GM21786 (cell line): ENCODE measurements at regions not wholly inside any gene's neighbourhood (a gene's known extent, or its start where the extent isn't known, plus 50 kb on each side); places are given as distances from the start of the nearest gene placed in this dataset.
"Not testable (repeated sequence)": the region's sequence is repeated elsewhere in the genome, so short reads cannot be mapped to it uniquely, and the experiment has no call there.

ENCODE experiments used
- ATAC-seq: cut with Tn5 transposase; IDR thresholded peaks from one replicate; pipeline ENCODE4 v1.9.1; 2021; ENCODE audit not compliant: unreplicated experiment

DNA sequence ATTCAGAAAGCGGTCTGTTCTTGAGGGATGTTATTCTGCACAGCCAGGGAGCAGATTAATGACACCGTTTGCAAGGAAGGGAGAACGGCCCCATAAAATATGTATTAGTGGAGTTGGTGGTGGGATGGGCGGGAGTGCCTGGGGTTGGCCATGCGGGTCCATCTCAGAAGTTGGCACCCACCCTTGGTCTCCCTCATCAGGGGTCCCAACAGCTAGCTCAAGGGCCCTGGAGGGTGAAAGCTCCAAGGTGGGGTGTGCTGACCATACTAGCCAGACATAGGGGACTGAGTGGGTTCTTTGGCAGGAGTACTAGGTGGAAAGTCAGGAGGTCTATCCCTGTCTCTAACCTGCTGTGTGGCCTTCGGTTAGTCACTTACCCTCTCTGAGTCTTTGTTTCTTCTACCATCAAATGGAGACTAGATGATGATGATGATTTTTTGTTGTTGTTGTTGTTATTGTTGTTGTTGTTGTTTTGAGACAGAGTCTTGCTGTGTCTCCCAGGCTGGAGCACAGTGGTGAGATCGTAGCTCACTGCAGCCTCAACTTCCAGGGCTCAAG is 83.2 kb upstream of the BRD7 start:
- no peak for ATAC-seq

DNA sequence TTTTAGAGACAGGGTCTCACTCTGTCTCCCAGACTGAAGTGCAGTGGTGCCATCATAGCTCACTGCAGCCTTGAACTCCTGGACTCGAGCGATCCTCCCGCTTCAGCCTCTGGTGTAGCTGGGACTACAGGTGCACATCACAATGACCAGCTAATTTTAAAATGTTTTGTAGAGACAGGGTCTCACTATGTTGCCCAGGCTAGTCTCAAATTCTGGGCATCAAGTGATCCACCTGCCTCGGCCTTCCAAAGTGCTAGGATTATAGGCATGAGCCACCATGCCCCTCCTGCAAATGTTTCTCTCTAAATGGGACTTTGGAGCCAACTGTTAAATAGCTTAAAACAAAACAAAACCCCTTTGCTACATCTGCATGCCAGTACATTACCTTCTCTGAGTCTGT is 82.2 kb upstream of the BRD7 start:
- no peak for ATAC-seq

DNA sequence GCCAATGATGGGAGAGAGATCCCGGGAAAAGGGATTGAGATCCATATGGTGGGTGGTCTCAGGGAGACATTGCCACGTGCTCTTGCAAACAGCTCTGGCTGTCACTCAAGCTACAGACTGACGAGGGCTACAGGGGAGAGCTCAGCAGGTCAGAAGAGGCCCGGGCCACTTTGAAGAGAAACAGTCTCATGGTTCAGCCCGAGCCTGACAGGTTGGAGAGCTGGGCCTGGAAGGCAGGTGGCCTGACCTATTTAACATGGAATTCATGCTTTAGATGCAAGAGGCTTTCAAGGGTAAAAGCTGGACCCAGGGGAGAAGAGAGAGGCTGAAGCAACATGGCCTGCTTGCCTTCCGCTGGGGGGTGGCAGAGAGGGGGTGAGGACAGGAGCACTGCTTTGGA is 81.0 kb upstream of the BRD7 start:
- ATAC-seq = no peak

DNA sequence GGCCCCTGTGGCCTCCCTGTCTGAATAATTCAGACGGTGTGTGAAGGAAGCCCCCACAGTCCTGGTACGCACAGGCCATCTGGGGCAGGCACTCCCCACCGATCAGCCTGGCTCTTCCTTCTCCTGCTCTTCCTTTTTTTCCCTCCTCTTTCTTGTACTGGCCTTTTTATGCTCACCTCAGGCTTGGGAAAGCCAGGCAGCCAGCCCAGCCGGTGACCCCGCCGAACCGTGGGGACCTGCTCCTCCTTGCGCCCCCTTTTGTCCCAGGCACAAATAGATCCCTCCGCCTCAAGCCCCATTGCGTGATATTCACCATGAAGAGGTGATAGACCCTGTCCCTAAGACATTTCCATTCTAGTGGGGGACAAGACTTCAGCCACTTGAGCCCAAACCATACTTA is 80.2 kb upstream of the BRD7 start:
- no peak for ATAC-seq

DNA sequence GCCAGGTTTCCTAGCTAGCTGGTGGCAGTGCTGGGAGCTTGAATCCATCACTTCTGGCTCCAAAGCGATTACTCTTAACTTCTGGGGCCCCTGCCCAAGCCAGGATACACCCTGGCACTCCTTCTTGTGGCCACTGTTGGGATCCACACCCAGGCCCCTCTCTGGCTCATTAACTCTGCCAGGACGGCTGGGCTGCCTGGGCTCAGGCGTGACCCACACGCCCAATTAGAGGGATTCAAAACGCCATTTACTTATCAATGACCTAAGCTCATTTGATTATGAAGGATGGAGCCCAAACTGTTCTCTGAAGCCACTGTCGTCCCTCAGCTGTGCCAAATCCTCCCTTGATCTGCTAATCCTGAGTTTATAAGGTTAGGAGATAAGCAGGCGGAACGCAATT is 79.7 kb upstream of the BRD7 start:
- ATAC-seq = no peak

DNA sequence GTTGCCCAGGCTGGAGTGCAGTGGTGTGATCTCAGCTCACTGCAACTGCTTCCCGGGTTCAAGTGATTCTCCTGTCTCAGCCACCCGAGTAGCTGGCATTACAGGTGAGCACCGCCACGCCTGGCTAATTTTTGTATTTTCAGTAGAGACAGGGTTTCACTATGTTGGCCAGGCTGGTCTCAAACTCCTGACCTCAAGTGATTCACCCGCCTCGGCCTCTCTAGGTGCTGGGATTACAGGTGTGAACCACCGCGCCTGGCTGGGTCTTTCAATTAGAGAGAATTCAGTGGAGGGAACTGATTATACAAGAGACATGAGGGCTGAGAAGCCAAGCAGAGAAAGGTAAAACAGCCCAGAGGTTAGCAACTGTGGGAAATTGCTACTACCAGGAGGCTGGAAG is 78.6 kb upstream of the BRD7 start:
- ATAC-seq = not testable (repeated sequence)

DNA sequence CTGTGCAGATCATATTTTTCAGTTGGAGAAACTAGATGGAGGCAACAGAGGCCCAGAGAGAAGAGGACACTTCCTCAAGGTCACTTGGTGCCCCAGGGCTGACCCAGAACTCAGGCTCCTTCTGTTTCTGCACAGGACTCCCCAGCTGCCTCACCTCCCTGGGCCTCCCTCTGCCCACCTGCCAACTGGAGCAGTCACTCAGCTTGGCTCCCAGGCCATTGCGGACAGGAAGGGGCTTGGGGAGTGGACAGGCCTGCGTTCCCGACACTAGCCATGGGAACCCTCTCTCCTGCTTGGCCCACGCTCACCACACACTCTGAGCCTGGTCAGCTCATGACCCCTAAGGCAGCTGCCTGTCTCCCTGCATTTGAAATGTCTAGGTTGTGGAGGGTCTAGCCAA is 78.1 kb upstream of the BRD7 start:
- ATAC-seq = no peak

DNA sequence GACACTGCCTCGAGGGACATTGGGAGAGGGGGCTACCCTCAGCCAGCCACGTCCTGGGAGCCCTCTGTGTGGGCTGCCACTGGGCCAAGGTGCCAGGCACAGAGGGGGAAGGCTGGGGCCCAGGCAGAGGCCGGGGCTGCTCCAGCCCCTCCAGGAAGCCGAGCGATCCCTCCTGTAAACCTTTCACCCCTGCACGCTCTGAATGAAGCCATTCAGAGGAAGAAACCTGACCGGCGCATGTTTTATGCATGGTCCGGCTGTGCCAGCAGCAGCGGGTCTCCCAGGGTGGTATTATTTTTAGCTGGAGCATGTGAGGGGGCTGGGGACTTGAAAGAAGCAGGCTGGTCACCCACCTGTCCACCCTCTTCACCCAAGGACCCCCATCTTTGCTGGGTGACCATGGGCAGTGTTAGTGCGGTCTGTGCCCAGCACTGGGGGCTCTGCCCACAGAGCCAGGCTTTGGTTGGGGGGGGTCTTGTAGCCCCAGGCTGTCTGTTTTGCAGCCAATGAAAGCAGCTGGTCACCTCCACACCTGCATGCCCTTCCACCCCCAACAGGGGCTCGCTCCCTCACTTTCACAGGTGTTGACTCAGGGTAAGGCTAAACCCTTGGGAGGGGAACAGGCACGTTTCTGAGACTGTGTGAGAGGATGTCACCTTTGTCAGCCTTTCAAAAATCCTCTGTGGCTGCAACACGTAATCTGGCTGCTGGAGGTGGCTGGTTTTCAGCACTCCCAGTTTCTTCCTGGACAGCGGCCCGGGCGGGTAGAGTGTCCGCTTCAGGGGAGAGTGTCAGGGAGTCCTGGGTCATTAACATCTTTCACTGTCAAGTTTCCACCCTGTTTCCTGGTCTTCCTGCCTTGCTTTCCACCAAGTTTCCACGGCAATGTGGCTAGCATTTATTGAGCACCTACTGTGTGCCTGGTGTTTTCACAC is 77.1 kb upstream of the BRD7 start:
- no peak for ATAC-seq

DNA sequence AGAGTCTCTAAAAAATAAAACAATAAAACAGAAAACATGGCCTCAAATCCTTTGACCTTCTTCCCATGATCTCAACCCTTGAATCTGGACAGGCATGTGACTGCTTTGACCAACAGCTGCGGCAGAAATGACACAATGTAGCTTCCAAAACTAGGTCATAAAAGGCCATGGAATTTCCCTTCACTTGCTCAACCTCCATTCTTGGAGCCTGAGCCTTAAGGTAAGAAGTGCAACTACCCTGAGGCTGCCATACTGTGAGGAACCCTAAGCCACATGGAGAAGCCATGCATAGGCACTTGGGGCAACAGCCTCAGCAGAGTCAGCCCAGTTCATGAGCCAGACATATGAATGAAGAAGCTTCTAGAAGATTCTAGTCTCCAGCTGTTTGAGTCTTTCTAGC is 75.7 kb upstream of the BRD7 start:
- ATAC-seq = no peak

DNA sequence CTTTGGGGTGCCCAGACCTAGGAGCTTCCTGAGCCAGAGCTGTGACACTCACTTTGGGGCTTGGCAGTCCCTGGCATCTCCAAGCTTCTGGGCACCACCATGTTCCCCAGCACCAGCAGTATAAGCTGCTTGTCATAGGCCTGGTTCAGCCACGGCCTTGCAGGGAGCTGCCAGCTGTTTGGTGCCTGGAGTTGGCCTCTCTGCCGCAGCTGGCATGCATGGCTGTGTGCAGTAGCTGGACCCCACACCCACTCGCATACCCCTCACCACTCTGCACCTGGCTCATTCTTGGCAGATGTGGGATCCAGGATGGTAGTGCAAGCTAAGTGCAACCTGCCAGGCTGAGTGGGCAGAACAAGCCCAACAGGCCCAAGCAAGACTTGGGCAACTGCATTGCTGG is 73.4 kb upstream of the BRD7 start:
- ATAC-seq = no peak

DNA sequence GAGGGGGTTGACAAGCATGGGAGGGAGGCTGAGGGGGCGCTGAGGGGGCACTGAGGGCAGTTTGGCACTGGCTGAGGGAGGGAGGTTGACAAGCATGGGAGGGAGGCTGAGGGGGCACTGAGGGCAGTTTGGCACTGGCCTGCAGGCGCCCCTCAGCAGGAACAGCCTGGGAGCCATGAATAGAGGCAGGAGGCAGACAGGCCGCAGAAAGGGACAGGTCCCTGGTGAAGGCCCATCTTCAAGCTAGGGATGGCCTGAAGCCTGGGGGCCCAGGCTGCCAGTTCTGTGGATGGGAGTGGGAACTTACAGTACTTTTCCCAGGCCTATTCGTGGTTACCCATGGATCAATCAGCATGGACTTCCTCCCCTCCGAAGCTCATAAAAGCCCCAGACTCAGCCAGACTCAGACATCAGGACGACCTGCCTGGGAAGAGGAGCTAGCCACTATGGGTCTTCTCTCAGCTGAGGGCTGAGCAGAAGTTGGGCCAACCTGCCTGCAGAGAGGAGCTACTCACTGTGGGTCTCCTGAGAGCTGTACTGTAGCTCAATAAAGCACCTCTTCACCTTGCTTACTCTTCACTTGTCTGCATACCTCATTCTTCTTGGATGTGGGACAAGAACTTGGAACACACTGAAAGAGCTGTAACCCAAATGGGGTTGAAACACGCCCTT is 72.8 kb upstream of the BRD7 start:
- ATAC-seq = no peak

DNA sequence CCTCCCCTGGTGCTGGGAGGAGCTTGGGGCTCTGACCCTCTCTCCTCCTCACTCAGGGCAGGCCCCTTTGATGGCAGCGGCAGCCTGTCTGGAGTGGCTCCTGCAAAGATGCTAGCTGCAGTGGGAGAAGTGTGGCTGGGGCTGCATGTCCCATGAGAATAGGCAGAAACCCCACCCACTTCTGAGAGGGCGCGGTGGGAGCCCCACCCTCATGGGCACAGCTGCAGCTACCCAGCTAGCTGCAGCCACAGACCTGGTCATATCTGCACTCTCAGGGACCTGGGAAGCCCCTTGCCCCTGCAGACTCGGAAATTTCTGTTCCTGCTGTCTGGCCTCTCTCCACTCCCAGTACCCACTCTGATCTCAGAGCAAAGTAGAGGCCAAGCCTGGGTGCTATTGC is 72.2 kb upstream of the BRD7 start:
- ATAC-seq = no peak

DNA sequence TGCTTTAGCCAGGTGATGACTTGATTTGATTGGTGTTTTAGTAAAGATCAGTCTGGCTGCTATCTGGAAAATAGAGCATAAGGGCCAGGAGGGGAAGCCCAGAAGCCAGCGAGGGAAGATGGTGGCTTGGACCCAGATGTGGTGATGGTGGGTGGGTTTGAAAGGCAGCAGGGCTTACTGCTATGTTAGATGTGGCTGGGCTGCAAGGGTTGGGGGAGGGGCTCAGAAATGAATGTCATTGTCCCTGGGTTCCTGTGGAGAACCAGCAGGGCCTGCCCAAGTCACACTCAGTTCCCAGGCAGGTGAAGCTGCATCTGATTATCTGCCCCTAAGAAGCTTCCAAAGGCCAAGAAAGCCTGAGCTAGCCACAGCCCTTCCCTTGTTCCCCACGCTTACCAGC is 71.7 kb upstream of the BRD7 start:
- ATAC-seq = no peak

DNA sequence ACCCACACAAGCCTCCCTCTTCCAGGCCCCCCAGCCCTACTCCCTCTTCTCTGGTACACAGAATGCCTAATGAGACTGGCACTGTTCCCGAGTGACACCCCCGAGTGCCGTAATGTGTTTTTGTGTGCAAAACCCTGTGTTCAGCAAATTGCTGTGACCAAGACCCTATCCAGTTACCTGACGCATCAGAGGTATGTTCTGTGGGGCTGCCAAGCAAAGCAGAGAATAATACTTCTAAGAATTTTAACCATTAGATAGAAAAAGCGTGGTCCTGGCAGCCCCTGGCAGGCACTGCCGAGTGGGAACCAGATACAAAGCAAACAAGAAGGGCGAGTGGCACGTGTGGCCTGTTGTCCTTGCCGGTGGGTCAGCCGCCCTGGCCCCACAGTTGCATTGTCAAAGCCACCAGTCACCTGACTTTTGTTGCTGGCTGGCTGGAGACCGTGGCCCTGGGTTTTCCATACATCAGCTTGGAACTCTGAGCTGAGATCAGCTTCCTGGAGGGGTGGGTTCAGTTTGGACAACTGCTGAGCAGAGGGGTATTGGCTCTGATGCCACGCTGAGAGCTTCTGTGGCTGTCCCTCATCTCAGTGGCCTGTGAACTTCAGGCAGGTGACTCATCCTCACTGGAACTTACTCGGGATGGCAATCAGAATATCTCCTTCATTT is 69.1 kb upstream of the BRD7 start:
- ATAC-seq = no peak

DNA sequence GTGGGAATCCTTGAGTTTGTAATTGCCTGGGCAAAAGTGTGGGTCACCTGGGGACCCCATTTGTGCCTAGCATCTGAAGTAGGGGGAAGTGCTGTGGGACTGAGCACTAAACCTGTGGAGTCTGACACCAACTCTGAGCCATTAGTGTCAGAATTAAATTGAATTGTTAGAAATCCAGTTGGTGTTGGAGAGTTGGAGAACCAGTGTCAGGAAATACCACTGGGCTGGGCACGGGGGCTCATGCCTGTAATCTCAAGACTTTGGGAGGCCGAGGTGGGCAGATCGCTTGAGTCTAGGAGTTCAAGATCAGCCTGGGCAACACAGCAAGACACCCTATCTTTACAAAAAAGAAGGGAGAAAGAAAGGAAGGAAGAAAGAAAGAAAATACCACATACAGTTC is 67.5 kb upstream of the BRD7 start:
- no peak for ATAC-seq

DNA sequence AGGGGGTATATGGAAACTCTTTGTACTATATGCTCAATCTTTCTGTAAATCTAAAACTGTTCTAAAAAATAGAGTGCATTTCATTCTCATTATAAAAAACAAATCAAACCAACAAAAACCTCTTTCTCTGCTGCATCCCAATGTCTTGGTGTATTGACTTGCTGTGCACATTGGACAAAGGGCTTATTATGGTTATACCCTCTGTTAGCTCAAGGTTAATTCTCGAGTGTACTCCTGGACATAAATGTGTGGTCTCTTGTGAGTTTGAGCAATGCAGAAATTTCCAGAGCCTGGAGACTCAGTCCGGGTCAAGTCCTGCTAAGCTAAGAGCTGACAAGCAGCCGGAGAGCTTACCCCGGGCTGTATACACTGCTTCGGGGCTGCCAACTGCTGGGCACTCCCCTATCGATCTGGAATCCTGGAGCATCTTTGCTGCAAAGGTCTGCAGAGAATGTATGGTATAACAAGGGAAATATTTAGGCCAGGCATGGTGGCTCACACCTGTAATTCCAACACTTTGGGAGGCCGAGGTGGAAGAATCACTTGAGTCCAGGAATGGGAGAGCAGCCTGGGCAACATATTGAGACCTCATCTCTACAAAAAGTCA is 66.2 kb upstream of the BRD7 start:
- no peak for ATAC-seq

DNA sequence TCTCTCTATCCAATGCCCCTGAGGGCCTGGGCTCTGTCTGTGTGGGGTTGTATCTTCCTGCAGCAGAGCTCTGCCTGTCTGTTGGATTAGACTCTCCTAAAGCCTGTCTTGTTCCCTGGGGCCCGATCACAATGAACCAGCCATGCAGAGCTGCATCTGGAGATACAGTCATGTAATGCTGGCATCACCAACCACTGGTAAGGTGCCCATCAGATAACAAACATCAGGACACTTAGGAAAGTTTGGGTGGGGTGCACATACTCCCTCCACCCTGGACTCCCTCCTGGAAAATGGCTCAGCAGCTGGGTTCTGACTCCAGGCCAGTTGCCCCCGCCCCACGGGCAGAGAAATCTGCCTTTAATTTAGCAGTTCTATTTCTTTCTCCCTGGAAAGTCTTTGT is 61.3 kb upstream of the BRD7 start:
- ATAC-seq = no peak

DNA sequence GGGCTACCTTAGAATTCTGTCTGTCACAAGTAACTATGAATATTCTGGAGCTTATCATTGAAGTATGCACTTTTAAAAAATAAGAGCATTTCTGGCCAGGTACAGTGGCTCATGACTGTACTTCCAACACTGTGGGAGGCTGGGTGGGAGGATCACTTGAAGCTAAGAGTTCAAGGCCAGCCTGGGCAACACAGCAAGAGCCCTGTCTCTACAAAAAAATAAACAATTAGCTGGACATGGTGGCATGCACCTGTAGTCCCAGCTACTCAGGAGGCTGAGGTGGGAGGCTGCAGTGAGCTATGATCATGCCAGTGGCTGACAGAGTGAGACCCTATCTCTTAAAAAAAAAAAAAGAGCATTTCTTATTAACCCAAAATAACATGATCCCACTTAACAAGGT is 60.0 kb upstream of the BRD7 start:
- ATAC-seq = no peak

DNA sequence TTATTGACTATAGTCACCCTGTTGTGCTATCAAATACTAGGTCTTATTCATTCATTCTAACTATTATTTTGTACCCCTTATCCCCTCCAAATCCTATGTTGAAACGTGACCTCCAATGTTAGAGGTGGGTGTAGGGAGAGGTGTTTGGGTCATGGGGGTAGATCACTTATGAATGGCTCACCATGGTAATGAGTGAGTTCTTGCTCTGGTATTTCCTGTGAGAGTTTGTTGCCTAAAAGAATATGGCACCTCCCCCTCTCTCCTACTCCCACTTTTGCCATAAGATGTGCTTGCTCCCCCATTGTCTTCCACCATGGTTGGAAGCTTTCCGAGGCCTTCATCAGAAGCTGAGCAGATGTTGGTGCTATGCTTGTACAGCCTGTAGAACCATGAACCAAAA is 59.3 kb upstream of the BRD7 start:
- no peak for ATAC-seq

DNA sequence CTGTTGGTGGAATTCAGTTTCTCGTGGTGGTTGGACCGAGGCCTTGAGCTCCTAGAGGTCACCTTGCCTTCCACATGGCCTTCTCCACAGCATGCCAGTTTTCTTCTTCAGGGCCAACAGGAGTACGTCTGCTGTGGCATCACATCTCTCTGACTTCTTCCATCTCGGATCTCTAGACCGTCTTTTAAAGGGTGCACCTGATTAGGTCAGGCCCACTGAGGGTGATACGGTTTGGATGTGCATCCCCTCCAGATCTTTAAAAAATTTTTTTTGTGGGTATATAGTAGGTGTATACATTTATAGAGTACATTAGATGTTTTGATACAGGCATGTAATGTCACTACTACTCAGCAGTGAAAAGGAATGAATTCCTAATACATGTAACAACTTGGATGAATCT is 58.3 kb upstream of the BRD7 start:
- ATAC-seq = no peak

DNA sequence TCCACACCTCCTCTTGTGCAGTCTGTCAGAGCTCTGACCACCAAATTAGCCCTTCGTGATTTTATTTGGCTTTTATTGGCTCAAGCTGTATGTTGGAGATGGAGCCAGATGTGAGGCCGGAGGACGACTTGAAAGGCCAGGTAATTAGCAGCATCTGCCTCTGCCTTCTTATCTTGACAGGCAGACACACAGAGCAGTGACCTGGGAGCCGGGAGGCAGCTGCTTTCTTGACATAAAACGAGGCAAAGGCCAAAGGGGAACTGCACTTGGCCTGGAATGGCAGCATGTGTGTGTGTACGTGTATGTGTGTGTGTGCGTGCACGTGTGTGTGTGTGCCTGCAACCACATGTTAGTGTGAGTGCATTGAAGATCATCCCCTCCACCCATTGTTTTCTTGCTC is 56.9 kb upstream of the BRD7 start:
- ATAC-seq = no peak
